Tibial nerve (tissue), 4 donors: ENCODE measurements at regions not wholly inside any gene's neighbourhood (a gene's known extent, or its start where the extent isn't known, plus 50 kb on each side); places are given as distances from the start of the nearest gene placed in this dataset.

ENCODE experiments used
- DNase-seq, 2 donors: peaks; one replicate each; pipeline ENCODE4 v3.0.0-alpha.2; 2019; ENCODE audit warnings: low spot score in 2 of 2
- H3K27ac ChIP-seq, 4 donors: fragments of 200-600 bp; sonication (generic) in 3 of 4; one replicate each; pipeline ENCODE4 v1.5.1; 2017 to 2019; ENCODE audit warnings: mild to moderate bottlenecking in 1 of 4
- H3K27me3 ChIP-seq, 2 donors: fragments of 200-600 bp; sonication (generic) in 1 of 2; one replicate each; pipeline versions ENCODE4 v1.5.1 to v1.6.0; 2017 to 2019
- H3K36me3 ChIP-seq, 3 donors: fragments of 200-600 bp; sonication (generic); one replicate each; pipeline ENCODE4 v1.5.1; 2018 to 2019
- H3K4me1 ChIP-seq, 4 donors: fragments of 200-600 bp; sonication (generic) in 3 of 4; one replicate each; pipeline ENCODE4 v1.5.1; 2017 to 2019
- H3K4me3 ChIP-seq, 4 donors: fragments of 200-600 bp; sonication (generic) in 3 of 4; one replicate each; pipeline ENCODE4 v1.5.1; 2017 to 2019; ENCODE audit warnings: mild to moderate bottlenecking in 1 of 4, moderate library complexity in 1 of 4
- H3K9me3 ChIP-seq, 4 donors: fragments of 200-600 bp; sonication (generic) in 3 of 4; one replicate each; pipeline ENCODE4 v1.5.1; 2017 to 2019
- CTCF ChIP-seq, 5 experiments: fragments of 200-600 bp in 3 of 5; fragments of 450-650 bp in 2 of 5; sonication (generic) in 3 of 5; IDR thresholded peaks; one replicate each; pipeline ENCODE4 v1.5.1; 2016 to 2019; ENCODE audit warnings: antibody characterized with exemption in 5 of 5, mild to moderate bottlenecking in 3 of 5, moderate library complexity in 2 of 5
- EP300 ChIP-seq, 2 donors: sonication (generic); formaldehyde crosslinking; IDR thresholded peaks; one replicate each; pipeline ENCODE4 v1.6.1; 2017; ENCODE audit warnings: antibody characterized with exemption in 2 of 2, mild to moderate bottlenecking in 1 of 2
- POLR2A ChIP-seq, 2 donors: fragments of 450-650 bp; IDR thresholded peaks; one replicate each; pipeline ENCODE4 v1.6.1; 2017; ENCODE audit warnings: antibody characterized with exemption in 2 of 2, mild to moderate bottlenecking in 2 of 2, moderate library complexity in 2 of 2
- WGBS, 2 donors: methylation state at CpG; one replicate each; pipeline ENCODE4 v1.1.5; 2018; 5-methylcytosine and 5-hydroxymethylcytosine counted together

- WGBS, 2 donors: 69 to 71% methylated on average over 5 of the region's 5 CpGs
- no peak overlapping the region for H3K27ac ChIP-seq
- no peaks in the 10 kb centered on the region for H3K9me3 ChIP-seq
- no peak overlapping the region for H3K4me3 ChIP-seq
- TF ChIP-seq EP300 (IDR thresholded peaks at IDR 0.05): no peak
- no peak for TF ChIP-seq CTCF (IDR thresholded peaks at IDR 0.05)
- TF ChIP-seq POLR2A (IDR thresholded peaks at IDR 0.05): no peak
- DNase-seq: no peak
- peaks cover 0 to 15% (median 0%) of the 10 kb centered on the region in 4 donors for H3K4me1 ChIP-seq
- no peaks in the 10 kb centered on the region for H3K36me3 ChIP-seq
- H3K27me3 ChIP-seq: no peaks in the 10 kb centered on the region
These were observed 54.5 kb upstream of the TIAM1 start for GRCh38 chr21:31398574-31398973.

GRCh38 chr21:31397939-31398338, 53.9 kb upstream of the TIAM1 start:
- peaks cover 0 to 15% (median 0%) of the 10 kb centered on the region in 4 donors for H3K4me1 ChIP-seq
- 29 to 34% methylated on average over 1 of the region's 1 CpG for WGBS, 2 donors
- no peak overlapping the region for H3K27ac ChIP-seq
- DNase-seq: no peak
- TF ChIP-seq POLR2A (IDR thresholded peaks at IDR 0.05) (no peak), CTCF (IDR thresholded peaks at IDR 0.05) (no peak), EP300 (IDR thresholded peaks at IDR 0.05) (no peak)
- no peaks in the 10 kb centered on the region for H3K36me3 ChIP-seq
- H3K9me3 ChIP-seq: no peaks in the 10 kb centered on the region
- H3K27me3 ChIP-seq: no peaks in the 10 kb centered on the region
- no peak overlapping the region for H3K4me3 ChIP-seq

GRCh38 chr21:31397515-31397926, 53.5 kb upstream of the TIAM1 start:
- DNase-seq: no peak
- 13 to 14% methylated on average over 5 of the region's 5 CpGs for WGBS, 2 donors
- Histone ChIP-seq H3K36me3 (no peaks in the 10 kb centered on the region), H3K4me3 (no peak overlapping the region), H3K9me3 (no peaks in the 10 kb centered on the region), H3K4me1 (peaks cover 0 to 15% (median 0%) of the 10 kb centered on the region in 4 donors), H3K27ac (no peak overlapping the region), H3K27me3 (no peaks in the 10 kb centered on the region)
- TF ChIP-seq EP300 (IDR thresholded peaks at IDR 0.05): no peak

- DNase-seq: no peak
- H3K9me3 ChIP-seq: no peaks in the 10 kb centered on the region
- H3K27me3 ChIP-seq: no peaks in the 10 kb centered on the region
- H3K27ac ChIP-seq: no peak overlapping the region
- H3K4me1 ChIP-seq: peaks cover 0 to 15% (median 0%) of the 10 kb centered on the region in 4 donors
- TF ChIP-seq POLR2A (IDR thresholded peaks at IDR 0.05): no peak
- no peak for TF ChIP-seq CTCF (IDR thresholded peaks at IDR 0.05)
- TF ChIP-seq EP300 (IDR thresholded peaks at IDR 0.05): no peak
- H3K36me3 ChIP-seq: no peaks in the 10 kb centered on the region
- 72 to 75% methylated on average over 5 of the region's 5 CpGs for WGBS, 2 donors
- no peak overlapping the region for H3K4me3 ChIP-seq
These were observed 53.0 kb upstream of the TIAM1 start for GRCh38 chr21:31397030-31397429.

- DNase-seq: no peak
- Histone ChIP-seq H3K9me3 (no peaks in the 10 kb centered on the region), H3K4me3 (no peak overlapping the region), H3K36me3 (no peaks in the 10 kb centered on the region), H3K27me3 (no peaks in the 10 kb centered on the region), H3K27ac (no peak overlapping the region), H3K4me1 (peaks cover 0 to 15% (median 0%) of the 10 kb centered on the region in 4 donors)
- no peak for TF ChIP-seq CTCF (IDR thresholded peaks at IDR 0.05)
- no peak for TF ChIP-seq EP300 (IDR thresholded peaks at IDR 0.05)
- no peak for TF ChIP-seq POLR2A (IDR thresholded peaks at IDR 0.05)
- 96% methylated on average over 4 of the region's 4 CpGs for WGBS, 2 donors
These were observed 52.3 kb upstream of the TIAM1 start for GRCh38 chr21:31396399-31396798.

GRCh38 chr21:31395791-31396190, 51.7 kb upstream of the TIAM1 start:
- Histone ChIP-seq H3K27me3 (no peaks in the 10 kb centered on the region), H3K27ac (no peak overlapping the region), H3K4me3 (no peak overlapping the region), H3K4me1 (peaks cover 0 to 15% (median 0%) of the 10 kb centered on the region in 4 donors), H3K36me3 (no peaks in the 10 kb centered on the region), H3K9me3 (no peaks in the 10 kb centered on the region)
- TF ChIP-seq CTCF (IDR thresholded peaks at IDR 0.05) (no peak), POLR2A (IDR thresholded peaks at IDR 0.05) (no peak), EP300 (IDR thresholded peaks at IDR 0.05) (no peak)
- WGBS, 2 donors: 48 to 62% methylated on average over 2 of the region's 2 CpGs
- DNase-seq: no peak
